ENCODE measurements at regions not wholly inside any gene's neighbourhood (a gene's known extent, or its start where the extent isn't known, plus 50 kb on each side); places are given as distances from the start of the nearest gene placed in this dataset.

DNA sequence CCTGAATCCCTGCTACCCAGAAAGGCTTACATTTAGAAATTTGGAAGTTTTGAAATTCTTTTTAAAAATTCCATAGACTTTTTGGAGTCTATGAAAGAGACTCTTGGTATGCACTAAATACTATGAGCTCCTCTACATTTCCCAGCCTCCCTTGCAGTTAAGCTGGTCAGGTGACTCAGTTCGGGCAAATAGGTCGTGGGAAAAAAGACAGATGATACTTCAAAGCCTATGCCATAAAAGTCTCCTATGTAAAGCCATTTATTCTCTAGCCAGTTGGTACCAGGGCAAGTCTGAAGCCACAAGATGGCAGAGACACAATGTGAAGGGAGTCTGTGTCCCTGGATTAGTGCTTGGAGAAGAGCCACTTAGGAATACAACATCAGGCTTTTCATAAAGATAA lies 101.8 kb downstream of the BOD1 start:
- no peaks in the 10 kb centered on the region for H3K27me3 ChIP-seq
- TF ChIP-seq POLR2A (IDR thresholded peaks at IDR 0.05): no peak
- TF ChIP-seq, protein P1, sequence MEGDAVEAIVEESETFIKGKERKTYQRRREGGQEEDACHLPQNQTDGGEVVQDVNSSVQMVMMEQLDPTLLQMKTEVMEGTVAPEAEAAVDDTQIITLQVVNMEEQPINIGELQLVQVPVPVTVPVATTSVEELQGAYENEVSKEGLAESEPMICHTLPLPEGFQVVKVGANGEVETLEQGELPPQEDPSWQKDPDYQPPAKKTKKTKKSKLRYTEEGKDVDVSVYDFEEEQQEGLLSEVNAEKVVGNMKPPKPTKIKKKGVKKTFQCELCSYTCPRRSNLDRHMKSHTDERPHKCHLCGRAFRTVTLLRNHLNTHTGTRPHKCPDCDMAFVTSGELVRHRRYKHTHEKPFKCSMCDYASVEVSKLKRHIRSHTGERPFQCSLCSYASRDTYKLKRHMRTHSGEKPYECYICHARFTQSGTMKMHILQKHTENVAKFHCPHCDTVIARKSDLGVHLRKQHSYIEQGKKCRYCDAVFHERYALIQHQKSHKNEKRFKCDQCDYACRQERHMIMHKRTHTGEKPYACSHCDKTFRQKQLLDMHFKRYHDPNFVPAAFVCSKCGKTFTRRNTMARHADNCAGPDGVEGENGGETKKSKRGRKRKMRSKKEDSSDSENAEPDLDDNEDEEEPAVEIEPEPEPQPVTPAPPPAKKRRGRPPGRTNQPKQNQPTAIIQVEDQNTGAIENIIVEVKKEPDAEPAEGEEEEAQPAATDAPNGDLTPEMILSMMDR (IDR thresholded peaks at IDR 0.05): no peak
- intact Hi-C loops (cut with DNase I; ENCODE audit: low total_unique reads): no loop called here
- H3K9me3 ChIP-seq: no peaks in the 10 kb centered on the region
- H3K27ac ChIP-seq: no peak overlapping the region
- no peak overlapping the region for H3K4me3 ChIP-seq
- no peaks in the 10 kb centered on the region for H3K36me3 ChIP-seq (ENCODE audit: low read depth, missing control alignments)
- DNase-seq: no peak
- H3K4me1 ChIP-seq: no peaks in the 10 kb centered on the region
- 83 to 93% methylated on average over 2 of the region's 2 CpGs for WGBS, 2 donors

DNA sequence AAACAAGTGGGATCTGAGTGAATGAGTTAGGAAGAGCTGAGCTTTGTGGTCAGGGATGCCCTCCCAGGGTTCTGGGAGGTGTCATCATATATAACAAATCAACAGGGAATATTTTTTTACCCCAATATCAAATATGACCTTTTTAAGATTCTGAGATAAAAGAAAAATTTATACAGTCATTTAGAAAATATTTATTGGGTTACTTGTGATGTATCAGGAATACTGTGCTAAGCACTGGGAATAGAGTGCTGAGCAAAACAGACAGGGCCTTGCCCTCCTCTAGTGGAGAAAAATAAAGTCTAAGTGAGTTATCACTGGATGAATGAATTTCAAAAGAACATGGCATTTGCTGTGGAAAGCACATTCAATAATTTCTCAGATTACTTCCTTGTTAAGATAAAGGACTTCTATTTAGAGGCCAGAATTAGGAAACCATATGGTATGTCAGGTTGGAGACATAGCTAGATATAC lies 102.9 kb downstream of the BOD1 start:
- no peaks in the 10 kb centered on the region for H3K4me1 ChIP-seq
- intact Hi-C loops (cut with DNase I; ENCODE audit: low total_unique reads): no loop called here
- H3K36me3 ChIP-seq (ENCODE audit: low read depth, missing control alignments): no peaks in the 10 kb centered on the region
- H3K9me3 ChIP-seq: no peaks in the 10 kb centered on the region
- TF ChIP-seq POLR2A (IDR thresholded peaks at IDR 0.05): no peak
- TF ChIP-seq, protein P1 (IDR thresholded peaks at IDR 0.05): no peak
- no peak overlapping the region for H3K27ac ChIP-seq
- H3K4me3 ChIP-seq: no peak overlapping the region
- no peak for DNase-seq
- no peaks in the 10 kb centered on the region for H3K27me3 ChIP-seq

DNA sequence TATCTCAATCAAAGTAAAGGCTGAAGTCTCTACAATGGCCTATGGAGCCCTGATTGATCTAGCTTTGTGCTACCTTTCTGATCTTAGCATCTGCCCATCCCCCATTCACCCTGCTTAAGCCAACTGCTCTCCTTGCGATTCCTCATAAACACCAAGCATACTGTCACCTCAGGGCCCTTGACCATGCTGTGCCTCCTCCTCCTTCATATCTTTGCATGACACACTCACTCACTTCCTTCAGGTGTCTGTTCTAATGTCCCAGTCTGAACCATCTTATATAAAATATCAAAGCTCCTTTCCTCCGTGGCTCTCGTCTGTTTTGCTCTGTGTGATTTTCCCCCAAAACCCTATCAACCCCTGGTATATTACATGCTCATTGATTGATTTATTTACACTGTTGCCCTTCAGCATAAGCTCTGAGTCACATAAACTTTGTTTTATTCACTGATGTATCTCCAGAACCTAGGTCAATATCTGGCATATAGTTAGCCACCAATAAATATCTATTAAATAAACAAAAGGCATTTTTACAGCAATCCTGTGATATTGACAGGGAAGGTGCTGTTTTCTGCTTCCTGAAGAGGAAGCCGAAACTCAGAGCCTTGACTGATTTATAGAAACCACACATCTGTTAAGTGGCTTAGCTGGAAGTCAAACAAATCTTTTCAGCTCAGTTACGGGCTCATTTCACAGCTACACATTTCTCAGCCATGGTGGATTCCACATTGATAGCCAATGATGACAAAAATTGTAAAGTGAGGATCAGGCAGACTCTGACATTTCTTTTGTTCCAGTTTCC lies 103.6 kb downstream of the BOD1 start:
- no peaks in the 10 kb centered on the region for H3K9me3 ChIP-seq
- TF ChIP-seq, protein P1 (IDR thresholded peaks at IDR 0.05): no peak
- TF ChIP-seq POLR2A (IDR thresholded peaks at IDR 0.05): no peak
- H3K27me3 ChIP-seq: no peaks in the 10 kb centered on the region
- no peak for DNase-seq
- 87 to 88% methylated on average over 5 of the region's 5 CpGs for WGBS, 2 donors
- no peak overlapping the region for H3K4me3 ChIP-seq
- intact Hi-C loops (cut with DNase I; ENCODE audit: low total_unique reads): no loop called here
- no peaks in the 10 kb centered on the region for H3K36me3 ChIP-seq (ENCODE audit: low read depth, missing control alignments)
- no peak overlapping the region for H3K27ac ChIP-seq
- H3K4me1 ChIP-seq: no peaks in the 10 kb centered on the region

GRCh38 chr5:173509060-173509459 lies 107.4 kb downstream of the BOD1 start:
- Histone ChIP-seq H3K9me3 (no peaks in the 10 kb centered on the region), H3K27me3 (no peaks in the 10 kb centered on the region), H3K4me1 (no peaks in the 10 kb centered on the region), H3K27ac (no peak overlapping the region), H3K4me3 (no peak overlapping the region), H3K36me3 (ENCODE audit: low read depth, missing control alignments) (no peaks in the 10 kb centered on the region)
- WGBS, 2 donors: 76 to 85% methylated on average over 3 of the region's 3 CpGs
- no peak for TF ChIP-seq POLR2A (IDR thresholded peaks at IDR 0.05)
- TF ChIP-seq, protein P1 (IDR thresholded peaks at IDR 0.05): no peak
- intact Hi-C loops (cut with DNase I; ENCODE audit: low total_unique reads): no loop called here
- DNase-seq: no peak

GRCh38 chr5:173507171-173507570 lies 109.3 kb downstream of the BOD1 start:
- Histone ChIP-seq H3K9me3 (no peaks in the 10 kb centered on the region), H3K27me3 (no peaks in the 10 kb centered on the region), H3K4me1 (no peaks in the 10 kb centered on the region), H3K27ac (no peak overlapping the region), H3K36me3 (ENCODE audit: low read depth, missing control alignments) (no peaks in the 10 kb centered on the region), H3K4me3 (no peak overlapping the region)
- TF ChIP-seq POLR2A (IDR thresholded peaks at IDR 0.05): no peak
- TF ChIP-seq, protein P1 (IDR thresholded peaks at IDR 0.05): no peak
- intact Hi-C loops (cut with DNase I; ENCODE audit: low total_unique reads): no loop called here
- WGBS, 2 donors: 66 to 69% methylated on average over 5 of the region's 5 CpGs
- DNase-seq: no peak
